ENCODE measurements at regions not wholly inside any gene's neighbourhood (a gene's known extent, or its start where the extent isn't known, plus 50 kb on each side); places are given as distances from the start of the nearest gene placed in this dataset.

DNA sequence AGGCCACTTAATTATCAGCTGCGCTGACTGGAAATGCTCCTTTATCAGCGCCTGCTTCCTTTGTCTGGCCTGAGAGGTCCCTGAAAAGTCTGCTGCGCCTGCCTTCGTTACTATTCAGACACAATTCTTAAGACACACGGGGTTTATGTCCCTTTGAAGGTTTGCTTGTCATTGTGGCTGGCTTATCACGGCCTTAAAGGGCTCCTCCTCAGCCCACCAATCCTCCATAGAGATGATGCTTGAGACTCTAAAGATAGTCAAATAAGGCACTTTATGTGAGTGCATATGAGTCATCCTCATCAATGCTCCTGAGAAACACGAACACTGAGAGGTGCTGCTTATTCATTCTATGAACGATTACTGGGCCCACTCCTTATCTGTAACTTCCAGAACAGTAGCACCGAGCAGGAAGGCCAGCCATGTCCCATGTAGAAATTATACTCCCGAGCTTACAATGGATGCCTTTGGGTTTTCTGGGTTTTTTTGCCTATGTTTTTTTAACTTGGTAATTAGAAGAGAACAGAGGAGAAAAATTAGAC is 1268.2 kb upstream of the TMEM132C start:
- Histone ChIP-seq H3K56ac (replicated peaks; ENCODE audit: insufficient read length, low read depth, low read length) (no peak overlapping the region), H2BK15ac (ENCODE audit: low read length) (no peak overlapping the region), H2BK120ac (replicated peaks; ENCODE audit: low read depth, low read length) (no peak overlapping the region), H4K5ac (ENCODE audit: insufficient read length, low read depth, low read length) (no peak overlapping the region), H3K27ac (ENCODE audit: low read depth, low read length) (no peak overlapping the region), H3K79me2 (ENCODE audit: control insufficient read depth in 1 of 2, insufficient read depth in 2 of 2, low read length in 2 of 2) (no peaks in the 10 kb centered on the region), H4K8ac (ENCODE audit: extremely low read depth, insufficient read depth, low read length) (no peak overlapping the region), H3K4me2 (ENCODE audit: insufficient read depth in 1 of 2, low read depth in 2 of 2, low read length in 2 of 2) (no peak overlapping the region), H3K9me3 (ENCODE audit: insufficient read depth in 2 of 2, low read depth in 1 of 2, low read length in 1 of 2) (no peaks in the 10 kb centered on the region), H3K23ac (ENCODE audit: insufficient read length) (no peak overlapping the region), H3K23me2 (ENCODE audit: low read depth, low read length) (no peaks in the 10 kb centered on the region), H2BK12ac (ENCODE audit: low read depth, low read length) (no peak overlapping the region), H4K20me1 (replicated peaks in 1 of 2; ENCODE audit: control insufficient read depth in 1 of 2, insufficient read depth in 2 of 2, low read length in 2 of 2) (no peaks in the 10 kb centered on the region), H3K27me3 (replicated peaks in 1 of 4; ENCODE audit: control insufficient read depth in 3 of 4, extremely low read depth in 1 of 4, insufficient read depth in 3 of 4, low read length in 3 of 4) (peaks cover 0 to 1% (median 0%) of the 10 kb centered on the region in 4 experiments; a peak in 1 of 7 replicates), H3K4ac (replicated peaks; ENCODE audit: insufficient read length, low read depth, low read length) (no peak overlapping the region), H3K4me3 (ENCODE audit: extremely low read depth in 1 of 4, insufficient read depth in 2 of 4, low read depth in 3 of 4, low read length in 4 of 4) (no peak overlapping the region), H2BK20ac (ENCODE audit: low read length) (no peak overlapping the region), H3K4me1 (replicated peaks in 1 of 4; ENCODE audit: control insufficient read depth in 3 of 4, insufficient read depth in 4 of 4, low read length in 3 of 4) (no peaks in the 10 kb centered on the region), H2AK5ac (ENCODE audit: low read depth, low read length) (no peak overlapping the region), H3K18ac (ENCODE audit: extremely low read depth, low read length) (no peak overlapping the region), H3K36me3 (ENCODE audit: control insufficient read depth in 2 of 4, insufficient read depth in 4 of 4, low read length in 3 of 4) (no peaks in the 10 kb centered on the region), H3K14ac (ENCODE audit: insufficient read length) (no peak overlapping the region), H3K9ac (replicated peaks in 1 of 4; ENCODE audit: extremely low read depth in 1 of 4, low read depth in 3 of 4, low read length in 3 of 4) (no peak overlapping the region), H2BK5ac (ENCODE audit: low read depth, low read length) (no peak overlapping the region), H3K79me1 (ENCODE audit: low read depth, low read length) (no peaks in the 10 kb centered on the region), H4K91ac (replicated peaks; ENCODE audit: insufficient read length, low read length) (no peak overlapping the region), H2AFZ (ENCODE audit: low read length) (no peak overlapping the region)
- ChIA-PET CTCF (ENCODE audit: partially characterized antibody) (interaction anchor here (0.7 kb wide), 1 partner anchor 356 kb away, joined by 3 read pairs; no protein-coding TSS in a partner anchor), POLR2A (ENCODE audit: partially characterized antibody) (no interaction called here)
- no peak for FAIRE-seq
- TF ChIP-seq NANOG (IDR thresholded peaks at IDR 0.05; ENCODE audit: insufficient read depth, low read depth, low read length, poor library complexity, severe bottlenecking) (no peak), ZNF274 (IDR thresholded peaks at IDR 0.05; ENCODE audit: borderline replicate concordance, extremely low read depth, low read length) (no peak), BRCA1 (IDR thresholded peaks at IDR 0.05; ENCODE audit: low read depth, low read length) (no peak), CHD2 (IDR thresholded peaks at IDR 0.05; ENCODE audit: low read length) (no peak), KDM5A (IDR thresholded peaks at IDR 0.05; ENCODE audit: low read length) (no peak), CBX8 (IDR thresholded peaks at IDR 0.05; ENCODE audit: borderline replicate concordance, low read depth, low read length) (no peak)
- no peak for DNase-seq (ENCODE audit: low read depth in 1 of 2, low spot score in 2 of 2)
- 92% methylated on average over 10 of the region's 10 CpGs; no CpG with 5 or more reads in 1 of the 2 experiments for WGBS, 2 experiments (ENCODE audit: extremely low coverage in 1 of 2, insufficient coverage in 1 of 2, insufficient read length in 1 of 2, insufficient replicate concordance in 2 of 2, low coverage in 1 of 2, low lambda C conversion rate in 2 of 2, missing lambda C conversion rate in 1 of 2)
